ENCODE measurements at regions not wholly inside any gene's neighbourhood (a gene's known extent, or its start where the extent isn't known, plus 50 kb on each side); places are given as distances from the start of the nearest gene placed in this dataset.

GRCh38 chr3:159586571-159587202, 401.9 kb upstream of the IL12A start:
- Histone ChIP-seq H2BK120ac (ENCODE audit: low read depth, low read length) (no peak overlapping the region), H2AK5ac (ENCODE audit: low read depth, low read length) (no peak overlapping the region), H3K9me3 (replicated peaks in 1 of 2; ENCODE audit: control insufficient read depth in 2 of 2, insufficient read depth in 1 of 2, low read depth in 1 of 2, low read length in 2 of 2) (no peaks in the 10 kb centered on the region), H2BK15ac (ENCODE audit: low read length) (no peak overlapping the region), H3K14ac (ENCODE audit: low read length) (no peak overlapping the region), H3K79me1 (ENCODE audit: low read depth, low read length) (no peaks in the 10 kb centered on the region), H3K27ac (replicated peaks; ENCODE audit: low read length) (no peak overlapping the region), H3K36me3 (replicated peaks in 1 of 2; ENCODE audit: control insufficient read depth in 2 of 2, insufficient read depth in 2 of 2, low read length in 2 of 2) (no peaks in the 10 kb centered on the region), H2AFZ (ENCODE audit: low read length) (no peak overlapping the region), H2BK5ac (ENCODE audit: low read length) (no peak overlapping the region), H4K91ac (ENCODE audit: low read depth, low read length, poor library complexity) (no peak overlapping the region), H3K27me3 (ENCODE audit: control insufficient read depth in 3 of 3, insufficient read depth in 3 of 3, low read depth in 1 of 3, low read length in 3 of 3) (no peaks in the 10 kb centered on the region), H3K18ac (ENCODE audit: low read length) (no peak overlapping the region), H3K4me1 (ENCODE audit: control insufficient read depth in 2 of 2, insufficient read depth in 1 of 2, low read depth in 1 of 2, low read length in 2 of 2) (peaks cover 2 to 3% of the 10 kb centered on the region in 2 donors), H3K4me2 (ENCODE audit: insufficient read depth, low read length, poor library complexity, severe bottlenecking) (no peak overlapping the region), H4K8ac (ENCODE audit: low read depth, low read length) (no peak overlapping the region), H3K4me3 (ENCODE audit: low read length in 2 of 2) (no peak overlapping the region), H2BK12ac (ENCODE audit: low read length) (no peak overlapping the region), H3K4ac (ENCODE audit: low read length) (no peak overlapping the region), H3K9ac (ENCODE audit: low read depth, low read length, poor library complexity) (no peak overlapping the region), H3K23ac (ENCODE audit: low read depth, low read length, poor library complexity) (no peak overlapping the region)
- no CpG with 5 or more reads among the region's 5 CpGs for WGBS, 2 donors (ENCODE audit: extremely low coverage in 2 of 2, insufficient read length in 2 of 2, insufficient replicate concordance in 1 of 2)
- peak; percentile 45 for DNase-seq (ENCODE audit: low spot score)

GRCh38 chr3:159593927-159594605, 394.6 kb upstream of the IL12A start:
- Histone ChIP-seq H3K79me1 (ENCODE audit: low read depth, low read length) (no peaks in the 10 kb centered on the region), H3K18ac (ENCODE audit: low read length) (no peak overlapping the region), H3K9ac (ENCODE audit: low read depth, low read length, poor library complexity) (no peak overlapping the region), H2BK120ac (ENCODE audit: low read depth, low read length) (no peak overlapping the region), H3K4me1 (ENCODE audit: control insufficient read depth in 2 of 2, insufficient read depth in 1 of 2, low read depth in 1 of 2, low read length in 2 of 2) (peaks cover 0 to 7% of the 10 kb centered on the region in 2 donors), H3K4me3 (ENCODE audit: low read length in 2 of 2) (no peak overlapping the region), H3K14ac (ENCODE audit: low read length) (no peak overlapping the region), H4K8ac (ENCODE audit: low read depth, low read length) (no peak overlapping the region), H2AFZ (ENCODE audit: low read length) (no peak overlapping the region), H3K4ac (ENCODE audit: low read length) (no peak overlapping the region), H3K36me3 (replicated peaks in 1 of 2; ENCODE audit: control insufficient read depth in 2 of 2, insufficient read depth in 2 of 2, low read length in 2 of 2) (no peaks in the 10 kb centered on the region), H2BK12ac (ENCODE audit: low read length) (no peak overlapping the region), H3K23ac (ENCODE audit: low read depth, low read length, poor library complexity) (no peak overlapping the region), H3K27ac (replicated peaks; ENCODE audit: low read length) (no peak overlapping the region), H3K4me2 (ENCODE audit: insufficient read depth, low read length, poor library complexity, severe bottlenecking) (no peak overlapping the region), H2BK15ac (ENCODE audit: low read length) (no peak overlapping the region), H2AK5ac (ENCODE audit: low read depth, low read length) (no peak overlapping the region), H3K9me3 (replicated peaks in 1 of 2; ENCODE audit: control insufficient read depth in 2 of 2, insufficient read depth in 1 of 2, low read depth in 1 of 2, low read length in 2 of 2) (no peaks in the 10 kb centered on the region), H2BK5ac (ENCODE audit: low read length) (no peak overlapping the region), H3K27me3 (ENCODE audit: control insufficient read depth in 3 of 3, insufficient read depth in 3 of 3, low read depth in 1 of 3, low read length in 3 of 3) (no peaks in the 10 kb centered on the region), H4K91ac (ENCODE audit: low read depth, low read length, poor library complexity) (no peak overlapping the region)
- WGBS, 2 donors (ENCODE audit: extremely low coverage in 2 of 2, insufficient read length in 2 of 2, insufficient replicate concordance in 1 of 2), result no CpG with 5 or more reads among the region's 3 CpGs
- DNase-seq (ENCODE audit: low spot score), result no peak

GRCh38 chr3:159600291-159600690, 388.3 kb upstream of the IL12A start:
- no peaks in the 10 kb centered on the region for H3K27me3 ChIP-seq (ENCODE audit: control insufficient read depth in 3 of 3, insufficient read depth in 3 of 3, low read depth in 1 of 3, low read length in 3 of 3)
- no peak overlapping the region for H4K8ac ChIP-seq (ENCODE audit: low read depth, low read length)
- no peak overlapping the region for H3K23ac ChIP-seq (ENCODE audit: low read depth, low read length, poor library complexity)
- H2AK5ac ChIP-seq (ENCODE audit: low read depth, low read length), result no peak overlapping the region
- no peak overlapping the region for H3K27ac ChIP-seq (replicated peaks; ENCODE audit: low read length)
- H3K14ac ChIP-seq (ENCODE audit: low read length), result no peak overlapping the region
- H3K9ac ChIP-seq (ENCODE audit: low read depth, low read length, poor library complexity), result no peak overlapping the region
- H3K4ac ChIP-seq (ENCODE audit: low read length), result no peak overlapping the region
- H2AFZ ChIP-seq (ENCODE audit: low read length), result no peak overlapping the region
- H2BK5ac ChIP-seq (ENCODE audit: low read length), result no peak overlapping the region
- H3K79me1 ChIP-seq (ENCODE audit: low read depth, low read length), result no peaks in the 10 kb centered on the region
- no peak overlapping the region for H3K18ac ChIP-seq (ENCODE audit: low read length)
- no peak overlapping the region for H3K4me2 ChIP-seq (ENCODE audit: insufficient read depth, low read length, poor library complexity, severe bottlenecking)
- no peak for DNase-seq (ENCODE audit: low spot score)
- H2BK12ac ChIP-seq (ENCODE audit: low read length), result no peak overlapping the region
- H3K9me3 ChIP-seq (replicated peaks in 1 of 2; ENCODE audit: control insufficient read depth in 2 of 2, insufficient read depth in 1 of 2, low read depth in 1 of 2, low read length in 2 of 2), result peaks cover 0 to 3% of the 10 kb centered on the region in 2 donors
- no peaks in the 10 kb centered on the region for H3K36me3 ChIP-seq (replicated peaks in 1 of 2; ENCODE audit: control insufficient read depth in 2 of 2, insufficient read depth in 2 of 2, low read length in 2 of 2)
- H4K91ac ChIP-seq (ENCODE audit: low read depth, low read length, poor library complexity), result no peak overlapping the region
- no peak overlapping the region for H2BK120ac ChIP-seq (ENCODE audit: low read depth, low read length)
- H3K4me3 ChIP-seq (ENCODE audit: low read length in 2 of 2), result no peak overlapping the region
- no peaks in the 10 kb centered on the region for H3K4me1 ChIP-seq (ENCODE audit: control insufficient read depth in 2 of 2, insufficient read depth in 1 of 2, low read depth in 1 of 2, low read length in 2 of 2)
- H2BK15ac ChIP-seq (ENCODE audit: low read length), result no peak overlapping the region

GRCh38 chr3:159604151-159604581, 384.5 kb upstream of the IL12A start:
- no peak overlapping the region for H2BK12ac ChIP-seq (ENCODE audit: low read length)
- H2BK120ac ChIP-seq (ENCODE audit: low read depth, low read length), result no peak overlapping the region
- peaks cover 0 to 3% of the 10 kb centered on the region in 2 donors for H3K9me3 ChIP-seq (replicated peaks in 1 of 2; ENCODE audit: control insufficient read depth in 2 of 2, insufficient read depth in 1 of 2, low read depth in 1 of 2, low read length in 2 of 2)
- no peaks in the 10 kb centered on the region for H3K79me1 ChIP-seq (ENCODE audit: low read depth, low read length)
- H3K27me3 ChIP-seq (ENCODE audit: control insufficient read depth in 3 of 3, insufficient read depth in 3 of 3, low read depth in 1 of 3, low read length in 3 of 3), result no peaks in the 10 kb centered on the region
- no peak overlapping the region for H2BK15ac ChIP-seq (ENCODE audit: low read length)
- no peak overlapping the region for H4K91ac ChIP-seq (ENCODE audit: low read depth, low read length, poor library complexity)
- DNase-seq (ENCODE audit: low spot score), result no peak
- no peak overlapping the region for H3K4me3 ChIP-seq (ENCODE audit: low read length in 2 of 2)
- H3K36me3 ChIP-seq (replicated peaks in 1 of 2; ENCODE audit: control insufficient read depth in 2 of 2, insufficient read depth in 2 of 2, low read length in 2 of 2), result no peaks in the 10 kb centered on the region
- H2AK5ac ChIP-seq (ENCODE audit: low read depth, low read length), result no peak overlapping the region
- no peak overlapping the region for H3K4me2 ChIP-seq (ENCODE audit: insufficient read depth, low read length, poor library complexity, severe bottlenecking)
- no peak overlapping the region for H3K9ac ChIP-seq (ENCODE audit: low read depth, low read length, poor library complexity)
- H3K18ac ChIP-seq (ENCODE audit: low read length), result no peak overlapping the region
- H3K27ac ChIP-seq (replicated peaks; ENCODE audit: low read length), result no peak overlapping the region
- no peak overlapping the region for H3K14ac ChIP-seq (ENCODE audit: low read length)
- H4K8ac ChIP-seq (ENCODE audit: low read depth, low read length), result no peak overlapping the region
- no peak overlapping the region for H3K23ac ChIP-seq (ENCODE audit: low read depth, low read length, poor library complexity)
- no peak overlapping the region for H3K4ac ChIP-seq (ENCODE audit: low read length)
- no CpG with 5 or more reads among the region's 5 CpGs for WGBS, 2 donors (ENCODE audit: extremely low coverage in 2 of 2, insufficient read length in 2 of 2, insufficient replicate concordance in 1 of 2)
- H2AFZ ChIP-seq (ENCODE audit: low read length), result no peak overlapping the region
- peaks cover 0 to 2% of the 10 kb centered on the region in 2 donors for H3K4me1 ChIP-seq (ENCODE audit: control insufficient read depth in 2 of 2, insufficient read depth in 1 of 2, low read depth in 1 of 2, low read length in 2 of 2)
- no peak overlapping the region for H2BK5ac ChIP-seq (ENCODE audit: low read length)

All from neuronal stem cell (in vitro differentiated cells).